GM12872 (cell line): ENCODE measurements at regions not wholly inside any gene's neighbourhood (a gene's known extent, or its start where the extent isn't known, plus 50 kb on each side); places are given as distances from the start of the nearest gene placed in this dataset.
A peak's percentile ranks its signal among the peaks of the same experiment; 100 is the strongest.

Experiments
- CTCF ChIP-seq: IDR thresholded peaks from 3 replicates; pipeline ENCODE4 v1.5.1; 2011; ENCODE audit warnings: low read depth, mild to moderate bottlenecking, low read length, moderate library complexity; ENCODE audit not compliant: insufficient read depth

GRCh38 chr3:152998591-152998990, 163.4 kb upstream of the RAP2B start:
- TF ChIP-seq CTCF: no peak

GRCh38 chr3:153000325-153000724, 161.7 kb upstream of the RAP2B start:
- no peak for TF ChIP-seq CTCF

GRCh38 chr3:153001210-153002078, 160.6 kb upstream of the RAP2B start:
- TF ChIP-seq CTCF: no peak

GRCh38 chr3:153003441-153003840, 158.6 kb upstream of the RAP2B start:
- no peak for TF ChIP-seq CTCF

GRCh38 chr3:153003862-153004261, 158.2 kb upstream of the RAP2B start:
- no peak for TF ChIP-seq CTCF

- TF ChIP-seq CTCF: no peak
Observed at GRCh38 chr3:153008226-153008625, 153.8 kb upstream of the RAP2B start.

- no peak for TF ChIP-seq CTCF
Observed at GRCh38 chr3:153023896-153024295, 138.1 kb upstream of the RAP2B start.

- TF ChIP-seq CTCF: peak; percentile 34; the same call in 2 of the 3 replicates
Observed at GRCh38 chr3:153026026-153026425, 136.0 kb upstream of the RAP2B start.
